ENCODE measurements at regions not wholly inside any gene's neighbourhood (a gene's known extent, or its start where the extent isn't known, plus 50 kb on each side); places are given as distances from the start of the nearest gene placed in this dataset.

DNA sequence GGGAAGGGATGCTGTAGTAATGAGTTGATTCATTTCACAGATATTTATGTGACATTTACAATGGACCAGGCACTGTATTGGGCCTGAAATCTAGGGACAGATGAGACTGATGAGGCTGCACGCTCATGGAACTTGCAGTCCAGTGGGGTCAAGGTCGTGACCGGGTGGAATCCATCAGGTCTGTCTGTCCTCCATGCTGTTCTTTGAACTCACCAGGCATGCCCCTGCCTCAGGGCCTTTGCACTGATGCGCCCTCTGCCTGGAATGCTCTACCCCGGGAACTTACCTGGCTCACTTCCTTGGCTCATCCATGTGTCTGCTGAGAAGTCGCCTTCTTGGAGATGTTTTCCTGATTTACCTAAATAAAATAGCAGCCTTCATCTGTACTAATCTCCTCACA, 200.1 kb downstream of the VRK1 start:
- 87% methylated on average over 6 of the region's 6 CpGs for WGBS (ENCODE audit: insufficient coverage)

DNA sequence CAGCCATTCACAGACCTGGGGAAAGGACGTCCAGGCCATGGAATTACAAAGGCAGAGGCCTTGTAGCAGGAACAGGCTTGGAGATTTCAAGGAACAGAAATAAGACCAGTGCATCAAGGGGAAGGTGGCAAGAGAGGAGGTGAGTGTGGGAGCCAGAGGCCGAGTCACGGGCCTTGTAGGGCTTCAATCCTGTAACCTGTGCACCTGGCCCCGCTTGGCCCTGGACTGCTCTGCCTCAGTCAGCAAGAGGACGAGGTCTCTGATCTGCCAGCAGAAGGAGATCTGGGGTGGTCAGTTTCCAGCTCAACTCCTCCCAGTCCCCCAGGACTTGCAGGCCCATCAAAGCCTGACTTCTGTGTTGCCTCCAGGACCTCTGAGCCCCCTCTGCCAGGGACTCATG, 200.8 kb downstream of the VRK1 start:
- no peak for DNase-seq (ENCODE audit: low read depth in 4 of 6, low spot score in 6 of 6)
- Histone ChIP-seq H3K36me3 (ENCODE audit: control insufficient read depth, insufficient read depth, low read length) (no peaks in the 10 kb centered on the region), H3K27ac (ENCODE audit: low read depth, low read length) (no peak overlapping the region), H3K4me1 (ENCODE audit: control insufficient read depth, insufficient read depth, low read length) (no peaks in the 10 kb centered on the region), H3K4me3 (ENCODE audit: low read depth, low read length) (no peak overlapping the region), H3K9me3 (ENCODE audit: control insufficient read depth, insufficient read depth, low read length) (no peaks in the 10 kb centered on the region), H3K27me3 (ENCODE audit: control insufficient read depth, insufficient read depth, low read length) (no peaks in the 10 kb centered on the region)
- WGBS (ENCODE audit: insufficient coverage) = 94% methylated on average over 5 of the region's 5 CpGs

More for the DNA sequence above, 200.1 kb downstream of the VRK1 start:
- H3K27me3 ChIP-seq (ENCODE audit: control insufficient read depth, insufficient read depth, low read length) = no peaks in the 10 kb centered on the region
- no peaks in the 10 kb centered on the region for H3K4me1 ChIP-seq (ENCODE audit: control insufficient read depth, insufficient read depth, low read length)
- H3K9me3 ChIP-seq (ENCODE audit: control insufficient read depth, insufficient read depth, low read length) = no peaks in the 10 kb centered on the region
- no peaks in the 10 kb centered on the region for H3K36me3 ChIP-seq (ENCODE audit: control insufficient read depth, insufficient read depth, low read length)
- no peak overlapping the region for H3K27ac ChIP-seq (ENCODE audit: low read depth, low read length)
- no peak for DNase-seq (ENCODE audit: low read depth in 4 of 6, low spot score in 6 of 6)
- H3K4me3 ChIP-seq (ENCODE audit: low read depth, low read length) = no peak overlapping the region

DNA sequence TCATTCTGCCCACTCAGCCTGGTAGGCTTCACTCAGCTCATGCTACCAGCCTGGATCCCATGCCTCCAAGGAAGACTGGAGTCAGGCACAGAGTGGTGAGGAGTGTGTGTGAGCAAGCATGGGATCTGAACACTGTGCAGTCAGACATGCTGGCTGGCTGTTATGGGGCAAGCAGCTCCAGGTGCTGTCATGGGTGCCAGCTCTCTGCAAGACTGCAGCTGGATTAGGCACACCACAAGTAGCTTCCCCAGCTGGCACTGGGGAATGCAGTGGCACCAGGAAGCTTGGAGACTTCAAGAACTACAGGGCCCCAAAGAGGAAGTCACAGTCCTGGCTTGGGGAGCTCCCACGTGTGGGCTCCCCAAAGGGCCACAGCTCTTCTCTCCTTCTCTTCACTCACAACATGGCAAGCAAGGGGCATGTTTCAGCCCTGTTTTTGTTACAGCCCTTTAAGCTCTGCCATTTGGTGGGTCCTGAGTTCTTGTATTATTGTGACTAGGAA, 202.5 kb downstream of the VRK1 start:
- 78% methylated on average over 1 of the region's 1 CpG for WGBS (ENCODE audit: insufficient coverage)
- no peaks in the 10 kb centered on the region for H3K9me3 ChIP-seq (ENCODE audit: control insufficient read depth, insufficient read depth, low read length)
- H3K27ac ChIP-seq (ENCODE audit: low read depth, low read length) = no peak overlapping the region
- H3K4me3 ChIP-seq (ENCODE audit: low read depth, low read length) = no peak overlapping the region
- H3K36me3 ChIP-seq (ENCODE audit: control insufficient read depth, insufficient read depth, low read length) = no peaks in the 10 kb centered on the region
- H3K27me3 ChIP-seq (ENCODE audit: control insufficient read depth, insufficient read depth, low read length) = no peaks in the 10 kb centered on the region
- no peaks in the 10 kb centered on the region for H3K4me1 ChIP-seq (ENCODE audit: control insufficient read depth, insufficient read depth, low read length)
- DNase-seq (ENCODE audit: low read depth in 4 of 6, low spot score in 6 of 6) = no peak

DNA sequence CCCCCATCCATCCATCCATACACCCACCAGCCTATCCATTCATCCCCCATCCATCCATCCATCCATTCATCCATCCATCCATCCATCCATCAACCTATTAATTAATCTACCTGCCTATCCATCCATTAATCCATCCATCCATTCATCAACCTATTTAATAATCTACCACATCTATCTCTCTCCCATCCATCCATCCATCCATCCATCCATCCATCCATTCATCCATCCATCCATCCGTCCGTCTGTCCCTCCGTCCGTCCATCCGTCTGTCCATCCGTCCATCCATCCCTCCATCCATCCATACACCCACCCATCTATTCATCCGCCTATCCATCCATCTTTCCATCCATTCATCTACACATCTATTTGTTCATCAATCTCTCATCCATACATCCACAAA, 205.3 kb downstream of the VRK1 start:
- DNase-seq (ENCODE audit: low read depth in 4 of 6, low spot score in 6 of 6) = no peak
- H3K27me3 ChIP-seq (ENCODE audit: control insufficient read depth, insufficient read depth, low read length) = no peaks in the 10 kb centered on the region
- no peaks in the 10 kb centered on the region for H3K9me3 ChIP-seq (ENCODE audit: control insufficient read depth, insufficient read depth, low read length)
- peaks cover 3% of the 10 kb centered on the region for H3K4me1 ChIP-seq (ENCODE audit: control insufficient read depth, insufficient read depth, low read length)
- WGBS (ENCODE audit: insufficient coverage) = 86% methylated on average over 7 of the region's 7 CpGs
- no peak overlapping the region for H3K27ac ChIP-seq (ENCODE audit: low read depth, low read length)
- H3K4me3 ChIP-seq (ENCODE audit: low read depth, low read length) = no peak overlapping the region
- no peaks in the 10 kb centered on the region for H3K36me3 ChIP-seq (ENCODE audit: control insufficient read depth, insufficient read depth, low read length)

DNA sequence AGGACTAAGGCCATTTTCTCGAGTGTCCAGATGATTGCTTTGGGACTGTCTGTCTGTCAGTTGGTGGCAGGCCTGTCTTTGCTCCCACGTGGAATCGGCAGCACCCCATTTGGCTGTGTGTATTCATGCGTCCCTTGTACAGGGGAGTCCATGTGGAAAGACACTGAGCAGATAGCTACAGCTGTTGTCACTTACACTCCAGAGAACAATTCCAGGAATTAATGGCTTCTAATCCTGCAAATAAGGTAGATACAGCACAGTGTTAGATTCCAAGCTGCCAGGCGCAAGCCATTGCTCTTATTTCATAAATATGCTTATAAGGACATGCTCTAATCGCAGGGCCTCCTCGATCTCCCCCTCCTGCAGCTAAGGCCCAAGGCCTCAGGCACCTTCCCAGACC, 208.8 kb downstream of the VRK1 start:
- Histone ChIP-seq H3K4me1 (ENCODE audit: control insufficient read depth, insufficient read depth, low read length) (peaks cover 3% of the 10 kb centered on the region), H3K4me3 (ENCODE audit: low read depth, low read length) (no peak overlapping the region), H3K36me3 (ENCODE audit: control insufficient read depth, insufficient read depth, low read length) (no peaks in the 10 kb centered on the region), H3K9me3 (ENCODE audit: control insufficient read depth, insufficient read depth, low read length) (no peaks in the 10 kb centered on the region), H3K27ac (ENCODE audit: low read depth, low read length) (no peak overlapping the region), H3K27me3 (ENCODE audit: control insufficient read depth, insufficient read depth, low read length) (no peaks in the 10 kb centered on the region)
- peak in 3 of 6 donors; percentile 18 to 91 (median 20) for DNase-seq (ENCODE audit: low read depth in 4 of 6, low spot score in 6 of 6)
- 69% methylated on average over 7 of the region's 7 CpGs for WGBS (ENCODE audit: insufficient coverage)

DNA sequence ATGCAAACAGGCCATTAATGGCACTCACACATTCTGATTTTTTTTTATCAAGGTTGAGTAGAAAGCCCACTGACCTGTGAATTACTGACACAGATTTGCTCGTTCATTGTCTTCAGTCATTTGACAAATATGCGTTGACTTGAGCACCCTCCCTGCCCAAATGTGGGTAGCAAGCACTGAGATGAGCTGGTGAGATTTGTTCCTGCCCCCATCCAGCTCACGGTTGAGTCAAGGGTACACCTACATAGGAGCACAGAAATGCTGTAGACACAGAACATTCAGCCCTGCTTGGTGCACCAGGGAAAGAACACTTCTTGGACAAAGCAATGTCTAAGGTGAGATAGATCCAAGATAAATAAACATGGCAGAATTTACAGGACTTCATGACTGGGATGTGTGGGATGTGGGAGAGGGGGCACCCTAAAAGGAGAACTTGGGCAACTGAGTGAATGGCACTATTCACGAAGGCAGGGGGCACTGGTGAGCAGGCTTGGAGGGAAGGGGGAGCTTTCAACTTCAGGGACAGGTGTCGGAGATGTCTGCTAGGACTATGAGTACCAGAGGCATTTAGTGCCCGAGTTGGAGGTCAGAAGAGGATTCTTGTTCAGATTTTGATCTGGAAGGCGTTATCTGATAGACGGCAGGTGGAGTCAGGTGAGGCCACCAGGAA, 213.4 kb downstream of the VRK1 start:
- WGBS (ENCODE audit: insufficient coverage) = 61% methylated on average over 7 of the region's 8 CpGs
- Histone ChIP-seq H3K27ac (ENCODE audit: low read depth, low read length) (no peak overlapping the region), H3K36me3 (ENCODE audit: control insufficient read depth, insufficient read depth, low read length) (no peaks in the 10 kb centered on the region), H3K9me3 (ENCODE audit: control insufficient read depth, insufficient read depth, low read length) (no peaks in the 10 kb centered on the region), H3K27me3 (ENCODE audit: control insufficient read depth, insufficient read depth, low read length) (no peaks in the 10 kb centered on the region), H3K4me3 (ENCODE audit: low read depth, low read length) (no peak overlapping the region), H3K4me1 (ENCODE audit: control insufficient read depth, insufficient read depth, low read length) (peaks cover 3% of the 10 kb centered on the region)
- DNase-seq (ENCODE audit: low read depth in 4 of 6, low spot score in 6 of 6) = no peak

DNA sequence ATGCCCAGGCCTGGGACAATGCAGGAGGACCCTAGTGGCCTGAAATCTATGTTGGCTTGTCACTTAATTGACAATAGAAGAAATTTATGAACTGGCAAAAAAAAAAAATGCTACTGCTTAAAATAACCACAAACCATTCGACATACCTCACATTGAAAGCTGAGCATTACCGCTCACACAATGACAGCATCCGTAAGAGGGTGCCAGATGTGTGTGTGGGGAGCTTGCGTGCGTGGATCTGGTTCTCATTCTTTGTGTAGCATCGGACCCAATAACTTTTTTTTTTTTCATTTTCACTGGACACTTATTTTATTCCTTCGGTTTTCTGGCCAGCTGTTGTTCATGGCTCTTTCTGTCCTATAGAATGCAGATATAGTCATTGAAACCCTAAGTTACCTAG, 216.7 kb downstream of the VRK1 start:
- Histone ChIP-seq H3K27me3 (ENCODE audit: control insufficient read depth, insufficient read depth, low read length) (no peaks in the 10 kb centered on the region), H3K27ac (ENCODE audit: low read depth, low read length) (no peak overlapping the region), H3K36me3 (ENCODE audit: control insufficient read depth, insufficient read depth, low read length) (no peaks in the 10 kb centered on the region), H3K9me3 (ENCODE audit: control insufficient read depth, insufficient read depth, low read length) (no peaks in the 10 kb centered on the region), H3K4me1 (ENCODE audit: control insufficient read depth, insufficient read depth, low read length) (peaks cover 6% of the 10 kb centered on the region), H3K4me3 (ENCODE audit: low read depth, low read length) (no peak overlapping the region)
- whole genome bisulfite sequencing (ENCODE audit: insufficient coverage) = 92% methylated on average over 2 of the region's 7 CpGs
- DNase-seq (ENCODE audit: low read depth in 4 of 6, low spot score in 6 of 6) = no peak

- Histone ChIP-seq H3K27ac (ENCODE audit: low read depth, low read length) (no peak overlapping the region), H3K9me3 (ENCODE audit: control insufficient read depth, insufficient read depth, low read length) (no peaks in the 10 kb centered on the region), H3K4me1 (ENCODE audit: control insufficient read depth, insufficient read depth, low read length) (peaks cover 10% of the 10 kb centered on the region), H3K36me3 (ENCODE audit: control insufficient read depth, insufficient read depth, low read length) (no peaks in the 10 kb centered on the region), H3K27me3 (ENCODE audit: control insufficient read depth, insufficient read depth, low read length) (no peaks in the 10 kb centered on the region), H3K4me3 (ENCODE audit: low read depth, low read length) (no peak overlapping the region)
- DNase-seq (ENCODE audit: low read depth in 4 of 6, low spot score in 6 of 6) = no peak
- 80% methylated on average over 2 of the region's 4 CpGs for WGBS (ENCODE audit: insufficient coverage)
These were observed 223.8 kb downstream of the VRK1 start for GRCh38 chr14:97021001-97021400.

DNA sequence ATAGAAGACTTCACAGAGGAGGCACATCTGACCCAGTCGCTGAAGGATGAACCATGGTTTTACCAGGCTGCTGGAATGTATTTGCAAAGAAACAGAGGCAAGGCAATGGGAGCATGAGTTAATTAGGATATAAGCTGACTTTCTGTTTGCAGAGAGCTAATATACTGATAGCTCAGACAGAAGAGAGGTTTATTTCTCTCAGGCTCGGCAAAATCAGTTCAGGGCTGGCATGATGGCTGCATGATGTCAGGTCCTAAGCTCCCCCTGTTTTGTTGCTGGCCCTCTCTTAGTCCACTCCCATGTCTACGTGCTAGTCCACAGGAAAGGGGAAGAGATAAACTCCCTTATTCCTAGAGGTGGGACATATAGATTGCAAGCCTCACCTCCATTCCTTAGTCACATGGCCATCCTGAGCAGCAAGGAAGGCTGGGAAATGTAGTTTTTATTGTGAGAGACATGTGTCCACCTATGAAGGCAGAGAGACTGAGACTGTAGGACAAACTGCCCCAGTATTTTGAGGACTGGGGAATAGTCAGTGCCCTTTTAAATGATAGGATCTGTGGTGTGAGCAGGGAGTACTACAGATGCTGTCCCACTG, 224.5 kb downstream of the VRK1 start:
- H3K4me1 ChIP-seq (ENCODE audit: control insufficient read depth, insufficient read depth, low read length) = peaks cover 7% of the 10 kb centered on the region
- H3K27me3 ChIP-seq (ENCODE audit: control insufficient read depth, insufficient read depth, low read length) = no peaks in the 10 kb centered on the region
- H3K27ac ChIP-seq (ENCODE audit: low read depth, low read length) = no peak overlapping the region
- peak in 1 of 6 donors; percentile 75 for DNase-seq (ENCODE audit: low read depth in 4 of 6, low spot score in 6 of 6)
- no peaks in the 10 kb centered on the region for H3K9me3 ChIP-seq (ENCODE audit: control insufficient read depth, insufficient read depth, low read length)
- no peak overlapping the region for H3K4me3 ChIP-seq (ENCODE audit: low read depth, low read length)
- H3K36me3 ChIP-seq (ENCODE audit: control insufficient read depth, insufficient read depth, low read length) = no peaks in the 10 kb centered on the region
- WGBS (ENCODE audit: insufficient coverage) = 100% methylated on average over 1 of the region's 3 CpGs

DNA sequence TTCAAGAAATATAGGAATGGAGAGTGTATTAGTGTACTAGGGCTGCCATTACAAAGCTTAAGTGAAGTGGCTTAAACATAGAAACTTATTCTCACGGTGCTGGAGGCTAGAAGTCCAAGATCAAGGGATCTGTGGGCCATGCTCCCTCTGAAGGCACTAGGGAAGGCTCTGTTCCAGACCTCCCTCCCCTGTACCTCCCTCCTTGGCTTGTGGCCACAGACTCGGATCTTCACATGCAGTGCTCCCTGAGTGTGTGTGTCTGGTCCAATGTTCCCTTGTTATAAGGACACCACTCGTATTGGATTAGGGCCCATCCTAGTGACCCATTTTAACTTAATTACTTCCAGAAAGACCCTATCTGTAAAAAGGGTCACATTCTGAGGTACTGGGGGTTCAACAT, 225.6 kb downstream of the VRK1 start:
- H3K36me3 ChIP-seq (ENCODE audit: control insufficient read depth, insufficient read depth, low read length) = no peaks in the 10 kb centered on the region
- H3K9me3 ChIP-seq (ENCODE audit: control insufficient read depth, insufficient read depth, low read length) = no peaks in the 10 kb centered on the region
- no peak overlapping the region for H3K27ac ChIP-seq (ENCODE audit: low read depth, low read length)
- peaks cover 7% of the 10 kb centered on the region for H3K4me1 ChIP-seq (ENCODE audit: control insufficient read depth, insufficient read depth, low read length)
- no peak overlapping the region for H3K4me3 ChIP-seq (ENCODE audit: low read depth, low read length)
- WGBS (ENCODE audit: insufficient coverage) = 90% methylated on average over 2 of the region's 3 CpGs
- H3K27me3 ChIP-seq (ENCODE audit: control insufficient read depth, insufficient read depth, low read length) = no peaks in the 10 kb centered on the region
- DNase-seq (ENCODE audit: low read depth in 4 of 6, low spot score in 6 of 6) = no peak

Data from spinal cord (tissue), 9 donors.